HG02981 (cell line): ENCODE measurements at regions not wholly inside any gene's neighbourhood (a gene's known extent, or its start where the extent isn't known, plus 50 kb on each side); places are given as distances from the start of the nearest gene placed in this dataset.
"Not testable (repeated sequence)": the region's sequence is repeated elsewhere in the genome, so short reads cannot be mapped to it uniquely, and the experiment has no call there.

Experiments
- ATAC-seq: cut with Tn5 transposase; IDR thresholded peaks from one replicate; pipeline ENCODE4 v1.9.1; 2021; ENCODE audit warnings: mild to moderate bottlenecking, moderate library complexity; ENCODE audit not compliant: unreplicated experiment

DNA sequence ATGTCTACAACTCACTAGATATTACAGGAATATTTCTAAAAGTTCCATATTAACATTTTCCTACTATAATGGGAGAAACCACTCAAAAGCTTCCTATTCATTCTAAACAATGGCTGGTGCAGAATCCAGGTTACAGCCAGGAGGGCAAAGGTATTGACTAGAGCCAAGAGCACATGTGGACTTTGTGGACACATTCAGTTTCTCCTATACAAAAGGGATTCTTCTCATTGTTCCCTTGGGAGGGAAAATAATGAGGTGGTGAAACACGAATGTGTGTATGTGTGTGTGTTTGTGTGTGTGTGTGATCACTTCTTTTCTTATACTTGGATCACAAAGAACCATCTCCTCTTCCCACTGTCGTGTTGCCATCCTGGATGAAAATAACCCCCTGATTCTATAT lies 1000.0 kb downstream of the ADGRL2 start:
- no peak for ATAC-seq

GRCh38 chr1:82799261-82799660 lies 998.5 kb downstream of the ADGRL2 start:
- no peak for ATAC-seq

- ATAC-seq, result peak; percentile 65
These were observed 994.9 kb downstream of the ADGRL2 start for GRCh38 chr1:82795508-82796149.

GRCh38 chr1:82792151-82792550 lies 991.4 kb downstream of the ADGRL2 start:
- ATAC-seq, result no peak

- ATAC-seq, result no peak
These were observed 989.8 kb downstream of the ADGRL2 start for GRCh38 chr1:82790556-82790955.

- ATAC-seq, result no peak
These were observed 987.9 kb downstream of the ADGRL2 start for GRCh38 chr1:82788660-82789059.

DNA sequence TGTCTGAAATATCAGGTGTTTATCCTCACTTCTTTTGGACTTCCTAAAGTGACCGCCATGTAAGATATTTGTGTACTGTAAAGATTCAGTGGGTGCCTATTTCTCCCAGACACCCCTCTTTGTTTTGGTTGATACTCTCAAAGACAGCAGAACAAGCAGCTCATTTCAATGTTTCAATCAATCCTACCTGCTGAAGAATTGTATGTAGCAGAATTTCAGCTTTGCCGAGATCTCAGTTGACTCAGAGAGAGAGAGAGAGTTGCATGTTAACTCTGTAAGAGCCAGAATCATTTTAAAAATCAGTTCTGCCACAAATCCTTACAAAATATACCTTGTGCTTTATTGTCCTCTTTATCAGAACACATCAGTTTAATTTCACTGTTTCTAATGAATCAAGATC lies 987.3 kb downstream of the ADGRL2 start:
- ATAC-seq, result no peak

DNA sequence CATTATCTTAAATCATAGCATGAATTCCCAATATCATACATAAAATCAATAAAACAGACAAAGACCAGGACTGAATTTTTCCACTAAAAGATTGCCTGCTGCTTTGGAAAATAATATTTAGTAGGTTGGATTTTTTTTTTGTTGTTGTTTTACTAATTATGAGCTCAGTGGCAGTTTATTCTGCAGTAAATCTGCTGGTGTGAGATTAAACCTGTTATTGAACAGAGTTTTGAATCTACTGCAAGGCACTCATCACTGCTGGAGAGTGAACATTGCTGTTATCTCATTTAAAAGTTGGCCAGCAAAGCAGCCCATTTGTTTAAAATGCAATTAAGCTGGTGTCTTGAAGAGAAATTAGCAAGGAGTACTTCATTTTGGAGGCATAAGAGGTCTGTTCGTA lies 986.1 kb downstream of the ADGRL2 start:
- no peak for ATAC-seq

DNA sequence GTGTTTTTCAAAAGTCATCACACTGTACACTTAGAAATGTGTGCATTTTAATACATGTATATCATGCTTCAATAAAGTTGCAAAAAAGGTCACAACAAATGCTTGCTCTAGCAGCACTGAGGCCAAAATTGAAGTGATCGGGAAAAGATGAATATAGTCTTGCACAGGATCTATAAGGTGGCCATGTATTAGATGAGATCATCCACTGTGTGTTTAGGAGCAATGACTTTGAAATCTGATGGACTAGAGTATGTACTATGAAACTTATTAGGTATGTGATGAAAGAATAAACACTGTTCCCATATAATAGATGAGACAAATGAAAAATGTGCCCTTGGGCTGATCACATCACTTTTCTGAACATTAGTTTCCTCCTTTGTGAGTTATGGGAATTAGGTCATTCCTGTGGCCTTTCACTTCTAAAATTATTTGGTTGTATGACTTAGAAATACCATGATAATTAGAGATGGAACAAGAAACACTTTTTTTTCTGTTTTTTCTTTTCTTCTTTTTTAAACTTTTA lies 984.6 kb downstream of the ADGRL2 start:
- ATAC-seq, result no peak

DNA sequence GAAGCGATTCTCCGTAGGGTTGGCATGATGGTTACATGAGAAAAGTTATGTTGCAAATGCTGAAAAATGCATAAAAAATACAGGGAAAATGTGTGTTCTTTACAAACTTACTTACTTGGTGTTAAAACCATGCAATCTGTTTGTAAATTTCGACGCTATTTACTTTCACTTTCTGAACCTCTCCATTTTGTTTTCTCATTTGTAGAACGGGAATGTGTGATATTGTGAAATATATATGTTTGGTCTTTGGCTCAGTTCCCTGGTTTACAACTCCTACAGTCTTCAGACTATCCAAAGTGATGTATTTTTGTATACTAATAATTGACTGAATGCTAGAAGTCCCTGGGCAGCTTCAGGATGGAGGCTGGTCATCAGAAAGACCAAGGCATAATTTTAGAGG lies 982.3 kb downstream of the ADGRL2 start:
- no peak for ATAC-seq

- ATAC-seq, result no peak
These were observed 981.9 kb downstream of the ADGRL2 start for GRCh38 chr1:82782599-82782998.

- ATAC-seq, result no peak
These were observed 977.9 kb downstream of the ADGRL2 start for GRCh38 chr1:82778612-82779011.

GRCh38 chr1:82777240-82777639 lies 976.5 kb downstream of the ADGRL2 start:
- ATAC-seq, result no peak

DNA sequence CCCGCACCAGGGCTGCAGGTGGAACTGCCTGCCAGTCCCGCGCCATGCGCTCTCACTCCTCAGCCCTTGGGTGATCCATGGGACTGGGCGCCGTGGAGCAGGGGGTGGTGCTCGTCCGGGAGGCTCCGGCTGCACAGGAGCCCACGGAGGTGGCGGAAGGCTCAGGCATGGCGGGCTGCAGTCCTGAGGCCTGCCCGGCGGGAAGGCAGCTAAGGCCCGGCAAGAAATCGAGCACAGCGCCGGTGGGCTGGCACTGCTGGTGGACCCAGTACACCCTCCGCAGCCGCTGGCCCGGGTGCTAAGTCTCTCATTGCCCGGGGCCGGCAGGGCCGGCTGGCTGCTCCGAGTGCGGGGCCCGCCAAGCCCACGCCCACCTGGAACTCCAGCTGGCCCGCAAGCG lies 976.0 kb downstream of the ADGRL2 start:
- not testable (repeated sequence) for ATAC-seq

DNA sequence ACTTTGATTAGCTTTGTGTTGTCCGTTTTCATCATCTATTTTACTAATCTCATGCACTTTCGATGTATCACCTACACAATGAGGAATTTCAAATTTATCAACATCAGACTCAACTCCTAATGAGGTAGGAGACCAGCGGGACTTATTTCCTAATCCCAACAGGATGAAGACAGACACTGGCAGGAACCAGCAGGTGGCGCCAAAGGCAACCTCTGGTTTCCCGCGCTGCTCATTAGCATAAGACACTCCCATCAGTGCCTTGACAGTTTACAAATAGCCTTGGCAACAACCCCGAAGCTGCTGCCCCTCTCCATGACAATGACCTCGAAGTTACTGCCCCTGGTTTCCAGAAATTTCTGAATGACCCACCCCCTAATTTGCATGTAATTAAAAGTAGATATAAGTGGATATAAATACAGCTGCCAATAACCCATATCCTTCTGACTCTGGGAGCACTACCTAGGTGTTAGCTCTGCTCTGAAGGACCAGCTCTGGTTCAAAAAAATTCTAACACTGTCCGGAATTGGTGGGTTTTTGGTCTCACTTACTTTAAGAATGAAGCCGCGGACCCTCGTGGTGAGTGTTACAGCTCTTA lies 974.8 kb downstream of the ADGRL2 start:
- no peak for ATAC-seq

- peak; percentile 89 for ATAC-seq
These were observed 962.2 kb downstream of the ADGRL2 start for GRCh38 chr1:82762829-82763532.

GRCh38 chr1:82759035-82759434 lies 958.3 kb downstream of the ADGRL2 start:
- no peak for ATAC-seq

DNA sequence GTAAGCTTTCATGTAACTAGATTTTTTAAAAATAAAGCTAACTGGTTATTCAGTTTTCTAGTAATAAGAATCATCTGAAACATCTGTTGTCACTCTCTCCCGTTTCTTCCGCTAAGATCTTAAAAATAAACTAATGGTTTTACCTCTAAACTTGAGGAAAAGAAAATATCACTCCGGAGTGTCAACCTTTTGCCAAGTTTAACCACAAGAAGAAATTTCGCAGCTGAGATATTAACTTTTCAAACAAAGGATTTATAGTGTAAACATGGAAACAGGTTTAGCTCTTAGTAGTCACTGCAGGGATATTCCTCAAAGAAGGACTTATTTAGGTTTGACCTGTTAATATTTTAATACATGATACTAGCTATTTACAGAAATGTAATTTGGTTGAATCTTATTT lies 954.9 kb downstream of the ADGRL2 start:
- no peak for ATAC-seq

DNA sequence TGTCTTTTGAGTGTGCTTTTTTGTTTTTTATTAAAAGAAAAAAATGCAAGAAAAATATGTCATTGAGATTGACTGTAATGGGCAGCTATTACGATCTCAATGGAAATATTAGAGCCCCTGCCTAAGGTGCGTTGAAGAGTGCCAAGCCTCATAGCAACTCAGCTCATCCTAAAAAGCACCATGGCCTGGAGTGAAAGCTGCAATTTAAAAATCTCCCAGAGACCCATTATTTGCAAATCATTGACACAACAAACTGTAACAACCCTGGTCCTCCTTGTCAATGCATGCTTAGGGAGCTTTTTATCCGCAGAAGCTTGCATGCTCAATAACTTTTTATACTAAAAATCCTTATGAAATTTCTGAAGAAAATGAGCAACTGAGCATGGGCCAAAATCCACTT lies 954.5 kb downstream of the ADGRL2 start:
- no peak for ATAC-seq

- ATAC-seq, result no peak
These were observed 951.3 kb downstream of the ADGRL2 start for GRCh38 chr1:82752046-82752445.

- no peak for ATAC-seq
These were observed 932.9 kb downstream of the ADGRL2 start for GRCh38 chr1:82733645-82734044.

DNA sequence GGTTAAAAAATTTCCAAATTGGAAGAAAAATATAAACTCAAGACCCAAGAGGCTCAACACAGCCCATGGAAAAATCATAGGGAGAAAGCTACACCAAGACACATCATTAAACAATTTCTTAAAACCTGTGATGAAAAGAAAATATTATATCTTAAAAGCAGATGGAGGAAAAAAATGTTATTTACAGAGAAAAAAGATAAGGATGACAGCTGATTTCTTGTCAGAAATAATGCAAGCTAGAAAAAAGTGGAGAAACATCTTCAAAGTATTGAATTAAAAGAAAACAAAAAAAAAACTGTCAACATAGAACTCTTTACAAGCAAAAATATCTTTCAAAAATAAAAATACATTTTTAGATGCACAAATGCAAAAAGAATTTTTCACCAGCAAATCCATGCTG lies 930.5 kb downstream of the ADGRL2 start:
- no peak for ATAC-seq
